ENCODE measurements at regions not wholly inside any gene's neighbourhood (a gene's known extent, or its start where the extent isn't known, plus 50 kb on each side); places are given as distances from the start of the nearest gene placed in this dataset.

DNA sequence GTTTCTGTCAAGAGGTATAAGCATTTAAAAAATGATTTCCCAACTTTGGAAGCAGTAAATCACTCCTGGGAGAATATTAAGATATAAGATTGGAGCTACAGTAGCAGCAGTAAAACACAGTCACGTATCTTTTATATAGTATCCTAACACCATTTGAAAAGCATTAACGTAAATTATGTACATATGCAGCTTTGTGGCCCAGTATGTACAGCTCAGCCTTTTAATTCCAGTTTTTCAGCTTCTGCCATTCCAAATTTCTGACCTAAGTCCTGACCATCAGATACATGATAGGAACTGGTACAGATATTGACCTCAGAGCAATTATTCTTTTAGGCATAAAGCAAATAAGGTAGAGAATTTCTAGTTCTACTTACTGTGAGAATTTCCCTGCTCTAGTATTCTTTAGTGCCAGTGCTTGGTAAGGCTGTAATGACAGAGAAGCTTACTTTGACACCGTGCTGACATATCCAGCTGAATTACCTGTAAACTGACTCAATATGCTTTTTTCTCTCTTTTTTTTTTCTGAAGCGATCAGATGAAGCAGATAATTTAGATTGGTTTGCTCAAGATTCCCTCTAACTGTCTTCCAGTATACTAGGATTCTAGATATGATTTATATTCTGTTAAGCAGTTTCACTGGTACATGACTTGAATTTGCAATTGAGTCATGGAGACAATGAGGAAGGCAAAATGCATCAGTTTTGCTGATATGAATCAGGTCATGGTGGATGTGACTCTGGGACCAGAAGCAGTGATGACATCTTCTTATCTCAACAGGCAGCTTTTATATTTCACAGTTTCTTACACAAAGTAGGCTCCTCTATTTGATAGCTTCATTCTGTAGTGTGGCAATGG, 703.6 kb downstream of the SLITRK6 start:
- TF ChIP-seq, protein P1, sequence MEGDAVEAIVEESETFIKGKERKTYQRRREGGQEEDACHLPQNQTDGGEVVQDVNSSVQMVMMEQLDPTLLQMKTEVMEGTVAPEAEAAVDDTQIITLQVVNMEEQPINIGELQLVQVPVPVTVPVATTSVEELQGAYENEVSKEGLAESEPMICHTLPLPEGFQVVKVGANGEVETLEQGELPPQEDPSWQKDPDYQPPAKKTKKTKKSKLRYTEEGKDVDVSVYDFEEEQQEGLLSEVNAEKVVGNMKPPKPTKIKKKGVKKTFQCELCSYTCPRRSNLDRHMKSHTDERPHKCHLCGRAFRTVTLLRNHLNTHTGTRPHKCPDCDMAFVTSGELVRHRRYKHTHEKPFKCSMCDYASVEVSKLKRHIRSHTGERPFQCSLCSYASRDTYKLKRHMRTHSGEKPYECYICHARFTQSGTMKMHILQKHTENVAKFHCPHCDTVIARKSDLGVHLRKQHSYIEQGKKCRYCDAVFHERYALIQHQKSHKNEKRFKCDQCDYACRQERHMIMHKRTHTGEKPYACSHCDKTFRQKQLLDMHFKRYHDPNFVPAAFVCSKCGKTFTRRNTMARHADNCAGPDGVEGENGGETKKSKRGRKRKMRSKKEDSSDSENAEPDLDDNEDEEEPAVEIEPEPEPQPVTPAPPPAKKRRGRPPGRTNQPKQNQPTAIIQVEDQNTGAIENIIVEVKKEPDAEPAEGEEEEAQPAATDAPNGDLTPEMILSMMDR (conservative IDR thresholded peaks at IDR 0.05; ENCODE audit: low read depth, low read length), result no peak
- no peak for TF ChIP-seq EZH2 (IDR thresholded peaks at IDR 0.05; ENCODE audit: low read length, unreplicated experiment)
